ENCODE measurements at regions not wholly inside any gene's neighbourhood (a gene's known extent, or its start where the extent isn't known, plus 50 kb on each side); places are given as distances from the start of the nearest gene placed in this dataset.

DNA sequence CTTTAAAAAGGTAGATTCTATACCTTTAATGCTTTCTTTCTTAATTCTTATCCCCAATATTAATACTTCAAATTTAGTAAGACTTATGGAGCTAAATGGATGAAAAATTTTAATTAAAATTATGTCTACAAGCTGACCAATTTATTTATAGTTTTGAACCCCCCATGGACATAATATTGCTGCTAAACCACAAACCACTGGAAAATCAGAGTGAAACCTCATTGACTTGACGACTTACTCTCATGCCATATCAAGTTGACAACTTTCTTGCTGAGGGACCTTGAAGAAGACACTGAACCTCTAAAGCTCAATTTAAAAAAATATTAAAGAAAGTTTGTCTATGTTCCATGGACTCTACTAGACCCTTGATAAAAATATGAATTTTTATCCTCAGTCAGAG lies 653.7 kb downstream of the TLE1 start:
- TF ChIP-seq EZH2phosphoT487 (IDR thresholded peaks at IDR 0.05; ENCODE audit: borderline replicate concordance): no peak
- TF ChIP-seq, protein P1, sequence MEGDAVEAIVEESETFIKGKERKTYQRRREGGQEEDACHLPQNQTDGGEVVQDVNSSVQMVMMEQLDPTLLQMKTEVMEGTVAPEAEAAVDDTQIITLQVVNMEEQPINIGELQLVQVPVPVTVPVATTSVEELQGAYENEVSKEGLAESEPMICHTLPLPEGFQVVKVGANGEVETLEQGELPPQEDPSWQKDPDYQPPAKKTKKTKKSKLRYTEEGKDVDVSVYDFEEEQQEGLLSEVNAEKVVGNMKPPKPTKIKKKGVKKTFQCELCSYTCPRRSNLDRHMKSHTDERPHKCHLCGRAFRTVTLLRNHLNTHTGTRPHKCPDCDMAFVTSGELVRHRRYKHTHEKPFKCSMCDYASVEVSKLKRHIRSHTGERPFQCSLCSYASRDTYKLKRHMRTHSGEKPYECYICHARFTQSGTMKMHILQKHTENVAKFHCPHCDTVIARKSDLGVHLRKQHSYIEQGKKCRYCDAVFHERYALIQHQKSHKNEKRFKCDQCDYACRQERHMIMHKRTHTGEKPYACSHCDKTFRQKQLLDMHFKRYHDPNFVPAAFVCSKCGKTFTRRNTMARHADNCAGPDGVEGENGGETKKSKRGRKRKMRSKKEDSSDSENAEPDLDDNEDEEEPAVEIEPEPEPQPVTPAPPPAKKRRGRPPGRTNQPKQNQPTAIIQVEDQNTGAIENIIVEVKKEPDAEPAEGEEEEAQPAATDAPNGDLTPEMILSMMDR (conservative IDR thresholded peaks at IDR 0.05; ENCODE audit: low read length): no peak

Measured in Loucy (cell line).